ENCODE measurements at regions not wholly inside any gene's neighbourhood (a gene's known extent, or its start where the extent isn't known, plus 50 kb on each side); places are given as distances from the start of the nearest gene placed in this dataset.

- no peaks in the 10 kb centered on the region; the same call in 1 of the 2 replicates for H3K9me3 ChIP-seq
- H3K36me3 ChIP-seq = no peaks in the 10 kb centered on the region
- no peaks in the 10 kb centered on the region for H3K27me3 ChIP-seq
- no peak for DNase-seq
- H3K4me3 ChIP-seq = no peak overlapping the region
These were observed 243.0 kb downstream of the CDH10 start for GRCh38 chr5:24401773-24402172.

- no peak for DNase-seq
- Histone ChIP-seq H3K36me3 (no peaks in the 10 kb centered on the region), H3K9me3 (no peaks in the 10 kb centered on the region), H3K27me3 (no peaks in the 10 kb centered on the region), H3K4me3 (no peak overlapping the region)
These were observed 237.3 kb downstream of the CDH10 start for GRCh38 chr5:24407466-24407865.

GRCh38 chr5:24428345-24428744 is 216.4 kb downstream of the CDH10 start:
- no peaks in the 10 kb centered on the region for H3K27me3 ChIP-seq
- no peak overlapping the region for H3K4me3 ChIP-seq
- H3K36me3 ChIP-seq = no peaks in the 10 kb centered on the region
- H3K9me3 ChIP-seq = 0 out of 2 replicates have a peak, but pooled peaks cover 2% of the 10 kb centered on the region
- no peak for DNase-seq

GRCh38 chr5:24433555-24433954 is 211.2 kb downstream of the CDH10 start:
- H3K27me3 ChIP-seq = no peaks in the 10 kb centered on the region
- no peak for DNase-seq
- no peaks in the 10 kb centered on the region for H3K36me3 ChIP-seq
- H3K4me3 ChIP-seq = no peak overlapping the region
- 0 out of 2 replicates have a peak, but pooled peaks cover 2% of the 10 kb centered on the region for H3K9me3 ChIP-seq

Data from MG63 (cell line).